OCI-LY1 (cell line): ENCODE measurements at regions not wholly inside any gene's neighbourhood (a gene's known extent, or its start where the extent isn't known, plus 50 kb on each side); places are given as distances from the start of the nearest gene placed in this dataset.

ENCODE experiments used
- H2AFZ ChIP-seq: fragments of 200-600 bp; sonication (generic), shearing (Covaris generic); 2 replicates; pipeline ENCODE4 v1.6.0; 2014; ENCODE audit warnings: antibody characterized with exemption, mild to moderate bottlenecking, low read length
- H3F3A ChIP-seq: fragments of 200-600 bp; sonication (generic), shearing (Covaris generic); 2 replicates; pipeline ENCODE4 v1.6.0; 2014; ENCODE audit warnings: mild to moderate bottlenecking, antibody characterized with exemption, low read length, moderate library complexity; ENCODE audit not compliant: insufficient read depth
- H3K27ac ChIP-seq: fragments of 200-600 bp; sonication (generic); 2 replicates; pipeline ENCODE4 v1.5.1; 2014; ENCODE audit warnings: low read length, mixed run types, mild to moderate bottlenecking, low read depth; ENCODE audit not compliant: poor library complexity, severe bottlenecking
- H3K27me3 ChIP-seq: fragments of 200-600 bp; sonication (generic); 2 replicates; pipeline ENCODE4 v1.6.0; 2014; ENCODE audit warnings: antibody characterized with exemption, mild to moderate bottlenecking, low read length, moderate library complexity; ENCODE audit not compliant: insufficient read depth
- H3K36me3 ChIP-seq: fragments of 200-600 bp; sonication (generic); 2 replicates; pipeline ENCODE4 v1.6.1; 2014; ENCODE audit warnings: mild to moderate bottlenecking, antibody characterized with exemption, low read length, moderate library complexity, mixed read lengths; ENCODE audit not compliant: insufficient read depth
- H3K4me1 ChIP-seq: fragments of 200-600 bp; sonication (generic); 2 replicates; pipeline ENCODE4 v1.5.1; 2014; ENCODE audit warnings: mild to moderate bottlenecking, low read length, moderate library complexity; ENCODE audit not compliant: insufficient read depth, severe bottlenecking
- H3K4me2 ChIP-seq: fragments of 200-600 bp; sonication (generic), shearing (Covaris generic); 2 replicates; pipeline ENCODE4 v1.6.1; 2014; ENCODE audit warnings: low read length
- H3K4me3 ChIP-seq: fragments of 200-600 bp; sonication (generic); 2 replicates; pipeline ENCODE4 v1.5.1; 2014; ENCODE audit warnings: low read length, low read depth, mild to moderate bottlenecking, mixed read lengths; ENCODE audit not compliant: poor library complexity, severe bottlenecking
- H3K79me2 ChIP-seq: fragments of 200-600 bp; shearing (Covaris generic); 2 replicates; pipeline ENCODE4 v1.6.1; 2016; ENCODE audit warnings: mixed run types, low read length, mixed read lengths; ENCODE audit not compliant: insufficient read depth
- H3K9ac ChIP-seq: fragments of 200-600 bp; sonication (generic), shearing (Covaris generic); 2 replicates; pipeline ENCODE4 v1.6.1; 2014; ENCODE audit warnings: mild to moderate bottlenecking, low read length, mixed read lengths
- H3K9me2 ChIP-seq: fragments of 200-600 bp; sonication (generic), shearing (Covaris generic); 2 replicates; pipeline ENCODE4 v1.6.1; 2014; ENCODE audit warnings: low read depth, mild to moderate bottlenecking, low read length, mixed read lengths
- H3K9me3 ChIP-seq: fragments of 200-600 bp; shearing (Covaris generic); 2 replicates; pipeline ENCODE4 v1.6.1; 2014; ENCODE audit warnings: low read length, mixed read lengths
- H4K20me1 ChIP-seq: fragments of 200-600 bp; sonication (generic), shearing (Covaris generic); 2 replicates; pipeline ENCODE4 v1.6.0; 2016; ENCODE audit warnings: mild to moderate bottlenecking, low read length; ENCODE audit not compliant: insufficient read depth
- CTCF ChIP-seq: fragments of 200-600 bp; sonication (generic), shearing (Covaris generic); IDR thresholded peaks from 2 replicates; pipeline ENCODE4 v1.5.1; 2017; ENCODE audit warnings: mild to moderate bottlenecking, antibody characterized with exemption, low read length, moderate library complexity, mixed read lengths
- EZH2 ChIP-seq: fragments of 200-600 bp; sonication (generic), shearing (Covaris generic); IDR thresholded peaks from 2 replicates; pipeline ENCODE4 v1.8.0; 2017; ENCODE audit warnings: borderline replicate concordance, mixed run types, mild to moderate bottlenecking, antibody characterized with exemption, low read length, moderate library complexity, mixed read lengths

DNA sequence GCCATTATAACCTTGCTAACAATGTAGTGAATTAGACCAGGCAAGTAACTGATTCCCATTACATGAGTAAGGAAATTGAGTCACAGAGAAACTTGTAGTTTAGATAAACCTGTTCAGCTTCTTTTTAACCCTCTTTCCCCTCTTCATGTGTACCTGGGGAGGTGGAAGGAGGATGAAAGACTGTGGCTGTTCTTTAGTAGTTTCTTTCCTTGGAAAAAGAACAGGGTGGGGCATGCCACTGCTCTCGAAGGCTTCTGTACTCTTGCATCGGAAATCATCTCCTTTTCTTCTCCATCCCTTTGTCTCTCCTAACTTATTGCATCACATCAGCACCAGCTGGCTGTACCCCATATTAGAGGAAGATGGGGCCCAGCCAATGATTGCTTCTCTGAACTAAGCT is 171.4 kb downstream of the PPARGC1A start:
- Histone ChIP-seq H3K9me3 (no peaks in the 10 kb centered on the region), H4K20me1 (no peaks in the 10 kb centered on the region), H3F3A (no peaks in the 10 kb centered on the region), H3K9me2 (no peaks in the 10 kb centered on the region), H3K4me1 (no peaks in the 10 kb centered on the region), H3K4me2 (no peak overlapping the region), H3K79me2 (no peaks in the 10 kb centered on the region), H3K4me3 (no peak overlapping the region), H3K36me3 (no peaks in the 10 kb centered on the region), H3K27ac (no peak overlapping the region), H3K27me3 (no peaks in the 10 kb centered on the region), H2AFZ (no peak overlapping the region), H3K9ac (no peak overlapping the region)
- TF ChIP-seq EZH2, result no peak
- no peak for TF ChIP-seq CTCF

- Histone ChIP-seq H3K4me2 (no peak overlapping the region), H3K4me3 (no peak overlapping the region), H3K27me3 (no peaks in the 10 kb centered on the region), H3K9me3 (no peaks in the 10 kb centered on the region), H3K79me2 (no peaks in the 10 kb centered on the region), H3K27ac (no peak overlapping the region), H2AFZ (no peak overlapping the region), H3K9me2 (no peaks in the 10 kb centered on the region), H3K9ac (no peak overlapping the region), H3K4me1 (no peaks in the 10 kb centered on the region), H3K36me3 (no peaks in the 10 kb centered on the region), H4K20me1 (no peaks in the 10 kb centered on the region), H3F3A (no peaks in the 10 kb centered on the region)
- TF ChIP-seq CTCF (peak; percentile 28; the same call in 1 of the 2 replicates), EZH2 (no peak)
These were observed 172.2 kb downstream of the PPARGC1A start for GRCh38 chr4:23717528-23718248.

- Histone ChIP-seq H3K79me2 (no peaks in the 10 kb centered on the region), H2AFZ (no peak overlapping the region), H3F3A (no peaks in the 10 kb centered on the region), H3K4me1 (no peaks in the 10 kb centered on the region), H3K36me3 (no peaks in the 10 kb centered on the region), H3K27me3 (no peaks in the 10 kb centered on the region), H3K9me3 (no peaks in the 10 kb centered on the region), H3K4me3 (no peak overlapping the region), H3K27ac (no peak overlapping the region), H3K4me2 (no peak overlapping the region), H3K9me2 (no peaks in the 10 kb centered on the region), H3K9ac (no peak overlapping the region), H4K20me1 (no peaks in the 10 kb centered on the region)
- no peak for TF ChIP-seq EZH2
- TF ChIP-seq CTCF, result no peak
These were observed 179.5 kb downstream of the PPARGC1A start for GRCh38 chr4:23710298-23710697.
